ENCODE measurements at regions not wholly inside any gene's neighbourhood (a gene's known extent, or its start where the extent isn't known, plus 50 kb on each side); places are given as distances from the start of the nearest gene placed in this dataset.

DNA sequence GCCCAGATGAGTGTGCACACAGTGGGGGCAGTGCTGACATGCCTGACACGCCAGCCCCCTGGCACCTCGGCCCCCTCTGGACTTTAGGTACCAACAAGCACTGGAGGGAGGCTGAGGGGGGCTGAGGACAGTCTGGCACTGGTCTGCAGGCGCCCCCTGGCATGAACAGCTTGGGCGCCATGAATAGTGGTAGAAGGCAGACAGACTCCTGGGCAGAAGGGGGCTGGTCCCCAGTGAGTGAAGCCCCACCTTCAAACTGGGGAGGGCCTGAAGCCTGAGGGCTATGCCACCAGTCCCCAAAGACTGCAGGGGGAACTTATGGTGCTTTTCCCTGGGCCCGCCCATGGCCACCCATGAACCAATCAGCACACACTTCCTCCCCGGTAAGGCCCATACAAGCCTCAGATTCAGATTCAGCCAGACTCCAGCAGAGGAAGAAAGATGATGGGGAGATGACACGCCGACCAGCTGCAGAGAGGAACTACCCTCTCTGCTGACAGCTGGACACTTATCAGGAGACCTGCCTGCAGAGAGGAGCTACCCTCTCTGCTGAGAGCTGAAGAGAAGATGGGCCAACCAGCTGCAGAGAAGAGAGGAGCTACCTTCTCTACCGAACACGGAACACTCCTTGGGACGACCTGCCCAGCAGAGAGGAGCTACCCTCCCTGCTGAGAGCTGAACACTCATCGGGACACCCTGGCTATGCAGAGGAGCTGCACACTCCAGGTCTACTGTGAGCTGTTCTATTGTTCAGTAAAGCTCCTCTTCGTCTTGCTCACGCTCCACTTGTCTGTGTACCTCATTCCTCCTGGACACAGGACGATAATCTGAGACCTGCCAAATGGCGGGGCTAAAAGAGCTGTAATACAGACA is 324.5 kb downstream of the PCNX1 start:
- TF ChIP-seq, protein P1, sequence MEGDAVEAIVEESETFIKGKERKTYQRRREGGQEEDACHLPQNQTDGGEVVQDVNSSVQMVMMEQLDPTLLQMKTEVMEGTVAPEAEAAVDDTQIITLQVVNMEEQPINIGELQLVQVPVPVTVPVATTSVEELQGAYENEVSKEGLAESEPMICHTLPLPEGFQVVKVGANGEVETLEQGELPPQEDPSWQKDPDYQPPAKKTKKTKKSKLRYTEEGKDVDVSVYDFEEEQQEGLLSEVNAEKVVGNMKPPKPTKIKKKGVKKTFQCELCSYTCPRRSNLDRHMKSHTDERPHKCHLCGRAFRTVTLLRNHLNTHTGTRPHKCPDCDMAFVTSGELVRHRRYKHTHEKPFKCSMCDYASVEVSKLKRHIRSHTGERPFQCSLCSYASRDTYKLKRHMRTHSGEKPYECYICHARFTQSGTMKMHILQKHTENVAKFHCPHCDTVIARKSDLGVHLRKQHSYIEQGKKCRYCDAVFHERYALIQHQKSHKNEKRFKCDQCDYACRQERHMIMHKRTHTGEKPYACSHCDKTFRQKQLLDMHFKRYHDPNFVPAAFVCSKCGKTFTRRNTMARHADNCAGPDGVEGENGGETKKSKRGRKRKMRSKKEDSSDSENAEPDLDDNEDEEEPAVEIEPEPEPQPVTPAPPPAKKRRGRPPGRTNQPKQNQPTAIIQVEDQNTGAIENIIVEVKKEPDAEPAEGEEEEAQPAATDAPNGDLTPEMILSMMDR (conservative IDR thresholded peaks at IDR 0.05), result no peak
- TF ChIP-seq EZH2 (IDR thresholded peaks at IDR 0.05; ENCODE audit: low read depth), result no peak

Data from PC-9 (cell line).